ENCODE measurements at regions not wholly inside any gene's neighbourhood (a gene's known extent, or its start where the extent isn't known, plus 50 kb on each side); places are given as distances from the start of the nearest gene placed in this dataset.

GRCh38 chr16:9437115-9437514 lies 345.7 kb downstream of the HAPSTR1 start:
- no peak for DNase-seq (ENCODE audit: low read depth in 1 of 2, low spot score in 1 of 2)
- Histone ChIP-seq H3K4me3 (replicated peaks; ENCODE audit: insufficient read depth, low read length) (no peak overlapping the region), H3K27me3 (ENCODE audit: insufficient read depth, poor library complexity, severe bottlenecking) (no peaks in the 10 kb centered on the region), H3K27ac (replicated peaks) (no peak overlapping the region)
- TF ChIP-seq GABPA (IDR thresholded peaks at IDR 0.05; ENCODE audit: low read depth) (no peak), SPI1 (IDR thresholded peaks at IDR 0.05; ENCODE audit: borderline replicate concordance, low read depth) (no peak), REST (IDR thresholded peaks at IDR 0.05; ENCODE audit: insufficient replicate concordance, low read depth) (no peak), CTCF (IDR thresholded peaks at IDR 0.05; ENCODE audit: insufficient read depth, low read length) (no peak), POLR2AphosphoS5 (IDR thresholded peaks at IDR 0.05; ENCODE audit: low read depth) (no peak)

- DNase-seq (ENCODE audit: low read depth in 1 of 2, low spot score in 1 of 2): no peak
- TF ChIP-seq CTCF (IDR thresholded peaks at IDR 0.05; ENCODE audit: insufficient read depth, low read length): no peak
- no peak for TF ChIP-seq GABPA (IDR thresholded peaks at IDR 0.05; ENCODE audit: low read depth)
- no peak for TF ChIP-seq POLR2AphosphoS5 (IDR thresholded peaks at IDR 0.05; ENCODE audit: low read depth)
- TF ChIP-seq REST (IDR thresholded peaks at IDR 0.05; ENCODE audit: insufficient replicate concordance, low read depth): no peak
- TF ChIP-seq SPI1 (IDR thresholded peaks at IDR 0.05; ENCODE audit: borderline replicate concordance, low read depth): no peak
These were observed 347.5 kb downstream of the HAPSTR1 start for GRCh38 chr16:9438991-9439390.

GRCh38 chr16:9441012-9441411 lies 349.6 kb downstream of the HAPSTR1 start:
- no peaks in the 10 kb centered on the region for H3K27me3 ChIP-seq (ENCODE audit: insufficient read depth, poor library complexity, severe bottlenecking)

More at GRCh38 chr16:9438991-9439390, 347.5 kb downstream of the HAPSTR1 start:
- H3K27ac ChIP-seq (replicated peaks): no peak overlapping the region
- no peak overlapping the region for H3K4me3 ChIP-seq (replicated peaks; ENCODE audit: insufficient read depth, low read length)
- H3K27me3 ChIP-seq (ENCODE audit: insufficient read depth, poor library complexity, severe bottlenecking): no peaks in the 10 kb centered on the region

More at GRCh38 chr16:9441012-9441411, 349.6 kb downstream of the HAPSTR1 start:
- Histone ChIP-seq H3K4me3 (replicated peaks; ENCODE audit: insufficient read depth, low read length) (no peak overlapping the region), H3K27ac (replicated peaks) (no peak overlapping the region)
- no peak for TF ChIP-seq GABPA (IDR thresholded peaks at IDR 0.05; ENCODE audit: low read depth)
- no peak for TF ChIP-seq REST (IDR thresholded peaks at IDR 0.05; ENCODE audit: insufficient replicate concordance, low read depth)
- no peak for TF ChIP-seq SPI1 (IDR thresholded peaks at IDR 0.05; ENCODE audit: borderline replicate concordance, low read depth)
- no peak for TF ChIP-seq CTCF (IDR thresholded peaks at IDR 0.05; ENCODE audit: insufficient read depth, low read length)
- TF ChIP-seq POLR2AphosphoS5 (IDR thresholded peaks at IDR 0.05; ENCODE audit: low read depth): no peak
- no peak for DNase-seq (ENCODE audit: low read depth in 1 of 2, low spot score in 1 of 2)
